CD4-positive, alpha-beta T cell (primary cell): ENCODE measurements at regions not wholly inside any gene's neighbourhood (a gene's known extent, or its start where the extent isn't known, plus 50 kb on each side); places are given as distances from the start of the nearest gene placed in this dataset.

Source experiments
- ATAC-seq: fragments of 200-7000 bp; cut with Tn5 transposase; one replicate; pipeline ENCODE4 v1.10.0; 2022; ENCODE audit warnings: mild to moderate bottlenecking; ENCODE audit not compliant: poor library complexity
- CTCF ChIA-PET: fragments of 350-600 bp; sonication (Branson Sonifier 250); formaldehyde crosslinking; loops from one replicate; lab custom pipeline; 2021; ENCODE audit warnings: antibody characterized with exemption, inconsistent platforms; lab: Charles Lee
- POLR2A ChIA-PET: fragments of 350-600 bp; sonication (Branson Sonifier 250); formaldehyde crosslinking; loops from one replicate; lab custom pipeline; 2021; ENCODE audit warnings: antibody characterized with exemption, inconsistent platforms; lab: Charles Lee
- DNase-seq, 14 experiments: peaks; one replicate each; pipeline ENCODE4 v3.0.0-alpha.2; 2013 to 2020; ENCODE audit warnings: mixed read lengths in 2 of 14
- H3K27ac ChIP-seq, 2 donors: one replicate each; pipeline versions ENCODE4 v1.5.1 to v1.7.0; 2013; ENCODE audit warnings: low read length in 2 of 2, low read depth in 1 of 2, mild to moderate bottlenecking in 1 of 2
- H3K27me3 ChIP-seq, 2 experiments: 1 replicate in 1 of 2; 2 replicates in 1 of 2; pipeline versions ENCODE4 v1.6.1 to v1.7.0; 2013; ENCODE audit warnings: low read length in 2 of 2, control low read depth in 1 of 2, mild to moderate bottlenecking in 1 of 2, moderate library complexity in 1 of 2; ENCODE audit not compliant: insufficient read depth in 2 of 2, control insufficient read depth in 1 of 2
- H3K36me3 ChIP-seq: one replicate; pipeline ENCODE4 v1.6.1; 2013; ENCODE audit warnings: low read length, control low read depth; ENCODE audit not compliant: insufficient read depth
- H3K4me1 ChIP-seq: one replicate; pipeline ENCODE4 v1.6.1; 2013; ENCODE audit warnings: low read length, control low read depth; ENCODE audit not compliant: insufficient read depth
- H3K4me3 ChIP-seq: one replicate; pipeline ENCODE4 v1.5.1; 2013; ENCODE audit warnings: mild to moderate bottlenecking, low read length, moderate library complexity
- H3K9me3 ChIP-seq, 2 experiments: 1 replicate in 1 of 2; 2 replicates in 1 of 2; pipeline versions ENCODE4 v1.6.1 to v1.7.0; 2013; ENCODE audit warnings: low read length in 2 of 2, mild to moderate bottlenecking in 2 of 2, control low read depth in 1 of 2, moderate library complexity in 1 of 2; ENCODE audit not compliant: control insufficient read depth in 1 of 2, insufficient read depth in 1 of 2
- H3K27ac Mint-ChIP-seq: one replicate; pipeline ENCODE4 v1.8.0; 2020; ENCODE audit warnings: mixed read lengths
- H3K27me3 Mint-ChIP-seq: one replicate; pipeline ENCODE4 v1.8.0; 2021; ENCODE audit warnings: mixed read lengths
- H3K36me3 Mint-ChIP-seq: one replicate; pipeline ENCODE4 v1.8.0; 2021; ENCODE audit warnings: low read depth, mixed read lengths
- H3K4me1 Mint-ChIP-seq: one replicate; pipeline ENCODE4 v1.8.0; 2021; ENCODE audit warnings: low read depth, mixed read lengths
- H3K4me3 Mint-ChIP-seq: one replicate; pipeline ENCODE4 v1.8.0; 2020; ENCODE audit warnings: mild to moderate bottlenecking, mixed read lengths
- H3K9me3 Mint-ChIP-seq: one replicate; pipeline ENCODE4 v1.8.0; 2020; ENCODE audit warnings: mixed read lengths
- intact Hi-C, 2 experiments: fragments of 100-400 bp; cut with DNase I in 1 of 2; cut with micrococcal nuclease in 1 of 2; formaldehyde crosslinking; loops; one replicate each; pipeline versions ENCODE4 v1.15.1 to v1.9.0; 2023 to 2025; cut with DNase I, micrococcal nuclease
- TF ChIP-seq, protein P1 (sequence below): fragments of 200-600 bp; IDR thresholded peaks from one replicate; pipeline ENCODE4 v1.8.0; 2022; ENCODE audit warnings: antibody characterized with exemption, mild to moderate bottlenecking

DNA sequence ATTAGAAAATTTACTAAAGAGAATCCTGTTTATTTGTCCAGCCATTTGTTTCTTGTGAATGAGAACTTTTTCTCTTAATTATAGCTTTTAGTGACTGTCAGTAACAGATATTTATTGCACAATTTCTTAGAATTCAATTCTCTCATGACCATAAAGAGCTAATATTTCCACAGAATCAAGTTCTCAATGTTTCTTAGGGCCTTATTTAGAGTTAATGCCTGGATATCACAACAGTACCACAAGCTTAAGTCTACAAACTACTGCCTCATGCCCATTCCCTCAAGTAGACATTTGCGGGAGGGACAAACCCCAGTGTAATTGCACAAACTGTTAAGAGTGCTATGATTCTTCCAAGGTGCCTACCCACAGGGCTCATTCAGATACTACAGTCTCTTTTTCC lies 199.7 kb upstream of the POU2AF2 start:
- no peak for DNase-seq
- no peaks in the 10 kb centered on the region for H3K27me3 Mint-ChIP-seq

DNA sequence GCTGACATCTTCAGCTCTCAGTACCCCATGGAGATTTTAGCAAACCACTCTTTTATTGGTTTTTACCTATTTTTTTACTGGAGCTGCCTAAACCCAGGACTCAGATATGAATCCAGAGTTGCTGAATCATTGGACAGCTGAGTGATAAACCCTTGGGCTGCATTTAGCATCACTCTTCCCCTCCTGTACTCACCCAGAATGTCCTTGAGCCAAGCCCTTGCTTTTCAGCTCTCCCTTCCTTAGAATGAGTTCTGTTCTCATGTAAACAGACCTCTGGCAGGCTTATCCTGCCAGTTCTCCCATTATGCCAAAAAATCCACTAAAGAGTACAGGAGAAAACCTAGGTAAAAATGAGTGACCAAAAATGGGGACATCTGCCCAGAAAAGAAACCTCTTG lies 200.1 kb upstream of the POU2AF2 start:
- no peak overlapping the region for H3K27ac Mint-ChIP-seq
- ATAC-seq (no peak), DNase-seq (no peak)
- H3K9me3 ChIP-seq, result no peaks in the 10 kb centered on the region
- no peaks in the 10 kb centered on the region for H3K36me3 ChIP-seq
- H3K27me3 Mint-ChIP-seq, result no peaks in the 10 kb centered on the region
- H3K27me3 ChIP-seq, result no peaks in the 10 kb centered on the region
- ChIA-PET POLR2A (no interaction called here), CTCF (interaction anchor here (1.4 kb wide), 1 partner anchor 14 kb away, joined by 4 read pairs; no protein-coding TSS in a partner anchor)
- TF ChIP-seq, protein P1, sequence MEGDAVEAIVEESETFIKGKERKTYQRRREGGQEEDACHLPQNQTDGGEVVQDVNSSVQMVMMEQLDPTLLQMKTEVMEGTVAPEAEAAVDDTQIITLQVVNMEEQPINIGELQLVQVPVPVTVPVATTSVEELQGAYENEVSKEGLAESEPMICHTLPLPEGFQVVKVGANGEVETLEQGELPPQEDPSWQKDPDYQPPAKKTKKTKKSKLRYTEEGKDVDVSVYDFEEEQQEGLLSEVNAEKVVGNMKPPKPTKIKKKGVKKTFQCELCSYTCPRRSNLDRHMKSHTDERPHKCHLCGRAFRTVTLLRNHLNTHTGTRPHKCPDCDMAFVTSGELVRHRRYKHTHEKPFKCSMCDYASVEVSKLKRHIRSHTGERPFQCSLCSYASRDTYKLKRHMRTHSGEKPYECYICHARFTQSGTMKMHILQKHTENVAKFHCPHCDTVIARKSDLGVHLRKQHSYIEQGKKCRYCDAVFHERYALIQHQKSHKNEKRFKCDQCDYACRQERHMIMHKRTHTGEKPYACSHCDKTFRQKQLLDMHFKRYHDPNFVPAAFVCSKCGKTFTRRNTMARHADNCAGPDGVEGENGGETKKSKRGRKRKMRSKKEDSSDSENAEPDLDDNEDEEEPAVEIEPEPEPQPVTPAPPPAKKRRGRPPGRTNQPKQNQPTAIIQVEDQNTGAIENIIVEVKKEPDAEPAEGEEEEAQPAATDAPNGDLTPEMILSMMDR, result no peak
- no peaks in the 10 kb centered on the region for H3K4me1 Mint-ChIP-seq
- H3K4me3 ChIP-seq, result no peak overlapping the region
- no peak overlapping the region for H3K27ac ChIP-seq
- no peak overlapping the region for H3K4me3 Mint-ChIP-seq
- intact Hi-C loops, result no loop called here
- H3K9me3 Mint-ChIP-seq, result no peaks in the 10 kb centered on the region
- no peaks in the 10 kb centered on the region for H3K4me1 ChIP-seq
- H3K36me3 Mint-ChIP-seq, result no peaks in the 10 kb centered on the region

More for the DNA sequence above, 199.7 kb upstream of the POU2AF2 start:
- Histone ChIP-seq H3K27ac (no peak overlapping the region), H3K9me3 (no peaks in the 10 kb centered on the region), H3K27me3 (no peaks in the 10 kb centered on the region), H3K36me3 (no peaks in the 10 kb centered on the region), H3K4me3 (no peak overlapping the region), H3K4me1 (no peaks in the 10 kb centered on the region)
- Mint-ChIP-seq H3K4me1 (no peaks in the 10 kb centered on the region), H3K36me3 (no peaks in the 10 kb centered on the region), H3K27ac (no peak overlapping the region), H3K9me3 (no peaks in the 10 kb centered on the region), H3K4me3 (no peak overlapping the region)
- ChIA-PET POLR2A (no interaction called here), CTCF (interaction anchor here (1.4 kb wide), 1 partner anchor 14 kb away, joined by 4 read pairs; no protein-coding TSS in a partner anchor)
- no peak for ATAC-seq
- intact Hi-C loops, result no loop called here
- TF ChIP-seq, protein P1, result no peak

DNA sequence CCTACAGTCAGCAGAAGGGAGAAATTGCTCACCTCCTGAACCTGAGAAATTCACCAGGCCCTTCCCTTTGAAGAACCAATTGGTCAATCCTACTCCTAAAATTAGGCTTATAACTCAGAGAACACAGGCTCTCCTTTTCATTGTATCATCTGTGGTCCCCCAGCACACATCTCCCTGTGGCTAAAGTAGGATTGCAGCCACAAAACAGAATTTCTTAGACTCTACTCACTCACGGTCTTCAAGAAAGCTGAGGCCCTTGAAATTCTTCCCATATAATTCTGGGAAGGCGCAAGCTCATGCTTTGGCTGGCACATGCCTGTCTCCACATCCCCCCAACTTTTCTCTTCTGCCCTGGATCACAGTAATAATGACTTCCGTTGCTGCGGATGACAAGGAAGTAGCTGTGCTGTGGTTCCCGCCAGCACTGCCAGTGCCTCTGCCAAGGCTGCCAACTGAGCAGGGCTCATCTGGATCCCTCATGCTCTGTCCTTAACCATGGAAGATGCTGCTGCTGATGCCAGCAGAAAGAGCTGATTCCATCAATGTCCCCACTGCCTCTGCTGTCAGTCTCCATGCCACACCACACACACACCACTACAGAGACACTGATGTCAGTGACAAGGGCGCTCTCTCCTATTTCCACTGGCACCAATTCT lies 200.6 kb upstream of the POU2AF2 start:
- Mint-ChIP-seq H3K36me3 (no peaks in the 10 kb centered on the region), H3K27ac (no peak overlapping the region), H3K9me3 (no peaks in the 10 kb centered on the region), H3K27me3 (no peaks in the 10 kb centered on the region), H3K4me3 (no peak overlapping the region), H3K4me1 (no peaks in the 10 kb centered on the region)
- Histone ChIP-seq H3K27ac (no peak overlapping the region), H3K9me3 (no peaks in the 10 kb centered on the region), H3K4me1 (no peaks in the 10 kb centered on the region), H3K36me3 (no peaks in the 10 kb centered on the region), H3K27me3 (no peaks in the 10 kb centered on the region), H3K4me3 (no peak overlapping the region)
- ATAC-seq, result no peak
- CTCF ChIA-PET, result interaction anchor here (1.4 kb wide), 1 partner anchor 13 kb away, joined by 4 read pairs; no protein-coding TSS in a partner anchor
- no peak for DNase-seq
- TF ChIP-seq, protein P1, result no peak
- POLR2A ChIA-PET, result no interaction called here
- intact Hi-C loops, result no loop called here
